ENCODE measurements at regions not wholly inside any gene's neighbourhood (a gene's known extent, or its start where the extent isn't known, plus 50 kb on each side); places are given as distances from the start of the nearest gene placed in this dataset.
"Not testable (repeated sequence)": the region's sequence is repeated elsewhere in the genome, so short reads cannot be mapped to it uniquely, and the experiment has no call there.

- not testable (repeated sequence) for DNase-seq
Measured at GRCh38 chr7:153723892-153724291, 328.3 kb upstream of the DPP6 start.

GRCh38 chr7:153731504-153731903 is 320.7 kb upstream of the DPP6 start:
- not testable (repeated sequence) for DNase-seq

GRCh38 chr7:153743434-153743833 is 308.8 kb upstream of the DPP6 start:
- DNase-seq: not testable (repeated sequence)

- DNase-seq: not testable (repeated sequence)
Measured at GRCh38 chr7:153747969-153748368, 304.2 kb upstream of the DPP6 start.

GRCh38 chr7:153748885-153749284 is 303.3 kb upstream of the DPP6 start:
- not testable (repeated sequence) for DNase-seq

- DNase-seq: not testable (repeated sequence)
Measured at GRCh38 chr7:153765869-153766268, 286.3 kb upstream of the DPP6 start.

- not testable (repeated sequence) for DNase-seq
Measured at GRCh38 chr7:153766926-153767325, 285.3 kb upstream of the DPP6 start.

GRCh38 chr7:153772966-153773365 is 279.2 kb upstream of the DPP6 start:
- DNase-seq: no peak

- not testable (repeated sequence) for DNase-seq
Measured at GRCh38 chr7:153776940-153777339, 275.3 kb upstream of the DPP6 start.

- DNase-seq: not testable (repeated sequence)
Measured at GRCh38 chr7:153797363-153797762, 254.8 kb upstream of the DPP6 start.

GRCh38 chr7:153808117-153808516 is 244.1 kb upstream of the DPP6 start:
- DNase-seq: no peak

- DNase-seq: no peak
Measured at GRCh38 chr7:153829525-153829924, 222.7 kb upstream of the DPP6 start.

GRCh38 chr7:153832160-153832559 is 220.0 kb upstream of the DPP6 start:
- DNase-seq: no peak

- no peak for DNase-seq
Measured at GRCh38 chr7:153835103-153835502, 217.1 kb upstream of the DPP6 start.

- no peak for DNase-seq
Measured at GRCh38 chr7:153835712-153836265, 216.4 kb upstream of the DPP6 start.

GRCh38 chr7:153838591-153838990 is 213.6 kb upstream of the DPP6 start:
- no peak for DNase-seq

GRCh38 chr7:153840861-153841260 is 211.3 kb upstream of the DPP6 start:
- DNase-seq: no peak

GRCh38 chr7:153847828-153848227 is 204.4 kb upstream of the DPP6 start:
- no peak for DNase-seq

- DNase-seq: no peak
Measured at GRCh38 chr7:153852261-153852660, 199.9 kb upstream of the DPP6 start.

GRCh38 chr7:153858355-153858754 is 193.8 kb upstream of the DPP6 start:
- no peak for DNase-seq

- DNase-seq: no peak
Measured at GRCh38 chr7:153859239-153859638, 193.0 kb upstream of the DPP6 start.

- DNase-seq: no peak
Measured at GRCh38 chr7:153886506-153887441, 165.4 kb upstream of the DPP6 start.

- DNase-seq: no peak
Measured at GRCh38 chr7:153887749-153888569, 164.2 kb upstream of the DPP6 start.
